Astrocyte of the hippocampus (primary cell): ENCODE measurements at regions not wholly inside any gene's neighbourhood (a gene's known extent, or its start where the extent isn't known, plus 50 kb on each side); places are given as distances from the start of the nearest gene placed in this dataset.

Experiments used
- DNase-seq: peaks from one replicate; pipeline ENCODE4 v3.0.0; 2011; ENCODE audit warnings: low read depth, low spot score

- no peak for DNase-seq
These were observed 449.1 kb upstream of the REG3G start for GRCh38 chr2:78576409-78576808.

- no peak for DNase-seq
These were observed 439.6 kb upstream of the REG3G start for GRCh38 chr2:78585871-78586270.

GRCh38 chr2:78586316-78586715, 439.2 kb upstream of the REG3G start:
- DNase-seq = no peak

GRCh38 chr2:78589871-78590270, 435.6 kb upstream of the REG3G start:
- DNase-seq = no peak

- DNase-seq = no peak
These were observed 433.0 kb upstream of the REG3G start for GRCh38 chr2:78592491-78592890.

GRCh38 chr2:78601113-78601512, 424.4 kb upstream of the REG3G start:
- no peak for DNase-seq

- DNase-seq = no peak
These were observed 422.6 kb upstream of the REG3G start for GRCh38 chr2:78602862-78603261.

GRCh38 chr2:78606895-78607294, 418.6 kb upstream of the REG3G start:
- no peak for DNase-seq

GRCh38 chr2:78614726-78615125, 410.8 kb upstream of the REG3G start:
- DNase-seq = no peak

GRCh38 chr2:78615956-78616355, 409.5 kb upstream of the REG3G start:
- no peak for DNase-seq

- DNase-seq = no peak
These were observed 391.1 kb upstream of the REG3G start for GRCh38 chr2:78634425-78634824.

- no peak for DNase-seq
These were observed 380.6 kb upstream of the REG3G start for GRCh38 chr2:78644854-78645253.

- no peak for DNase-seq
These were observed 378.8 kb upstream of the REG3G start for GRCh38 chr2:78646533-78647364.

- no peak for DNase-seq
These were observed 376.9 kb upstream of the REG3G start for GRCh38 chr2:78648558-78648957.

- no peak for DNase-seq
These were observed 370.6 kb upstream of the REG3G start for GRCh38 chr2:78654941-78655340.

- DNase-seq = no peak
These were observed 348.4 kb upstream of the REG3G start for GRCh38 chr2:78676921-78677696.

GRCh38 chr2:78677774-78678173, 347.7 kb upstream of the REG3G start:
- no peak for DNase-seq

GRCh38 chr2:78681386-78681785, 344.1 kb upstream of the REG3G start:
- DNase-seq = no peak

- peak; percentile 15 for DNase-seq
These were observed 342.7 kb upstream of the REG3G start for GRCh38 chr2:78682781-78683180.

- no peak for DNase-seq
These were observed 338.8 kb upstream of the REG3G start for GRCh38 chr2:78686625-78687153.

GRCh38 chr2:78699696-78700095, 325.8 kb upstream of the REG3G start:
- peak; percentile 32 for DNase-seq

GRCh38 chr2:78701546-78701945, 324.0 kb upstream of the REG3G start:
- DNase-seq = no peak
